ENCODE measurements at regions not wholly inside any gene's neighbourhood (a gene's known extent, or its start where the extent isn't known, plus 50 kb on each side); places are given as distances from the start of the nearest gene placed in this dataset.

- peak; percentile 42 for DNase-seq (ENCODE audit: low spot score)
Measured at GRCh38 chr4:57490520-57491255, 380.5 kb upstream of the IGFBP7 start.

GRCh38 chr4:57488366-57489162, 378.4 kb upstream of the IGFBP7 start:
- no peak for DNase-seq (ENCODE audit: low spot score)

- DNase-seq (ENCODE audit: low spot score), result no peak
Measured at GRCh38 chr4:57475424-57475823, 365.2 kb upstream of the IGFBP7 start.

GRCh38 chr4:57465321-57466056, 355.3 kb upstream of the IGFBP7 start:
- no peak for DNase-seq (ENCODE audit: low spot score)

GRCh38 chr4:57462843-57463242, 352.7 kb upstream of the IGFBP7 start:
- DNase-seq (ENCODE audit: low spot score), result no peak

GRCh38 chr4:57460967-57461366, 350.8 kb upstream of the IGFBP7 start:
- DNase-seq (ENCODE audit: low spot score), result no peak

- DNase-seq (ENCODE audit: low spot score), result no peak
Measured at GRCh38 chr4:57448901-57449300, 338.7 kb upstream of the IGFBP7 start.

GRCh38 chr4:57448452-57448851, 338.3 kb upstream of the IGFBP7 start:
- no peak for DNase-seq (ENCODE audit: low spot score)

GRCh38 chr4:57446266-57446665, 336.1 kb upstream of the IGFBP7 start:
- no peak for DNase-seq (ENCODE audit: low spot score)

GRCh38 chr4:57445686-57446085, 335.5 kb upstream of the IGFBP7 start:
- DNase-seq (ENCODE audit: low spot score), result no peak

- DNase-seq (ENCODE audit: low spot score), result no peak
Measured at GRCh38 chr4:57444671-57445070, 334.5 kb upstream of the IGFBP7 start.

- no peak for DNase-seq (ENCODE audit: low spot score)
Measured at GRCh38 chr4:57443787-57444186, 333.6 kb upstream of the IGFBP7 start.

- DNase-seq (ENCODE audit: low spot score), result no peak
Measured at GRCh38 chr4:57443308-57443707, 333.1 kb upstream of the IGFBP7 start.

GRCh38 chr4:57442831-57443291, 332.7 kb upstream of the IGFBP7 start:
- peak; percentile 72 for DNase-seq (ENCODE audit: low spot score)

- DNase-seq (ENCODE audit: low spot score), result no peak
Measured at GRCh38 chr4:57442241-57442640, 332.1 kb upstream of the IGFBP7 start.

- no peak for DNase-seq (ENCODE audit: low spot score)
Measured at GRCh38 chr4:57437649-57438048, 327.5 kb upstream of the IGFBP7 start.

- DNase-seq (ENCODE audit: low spot score), result no peak
Measured at GRCh38 chr4:57435300-57435699, 325.1 kb upstream of the IGFBP7 start.

GRCh38 chr4:57430726-57431125, 320.5 kb upstream of the IGFBP7 start:
- no peak for DNase-seq (ENCODE audit: low spot score)

- peak; percentile 86 for DNase-seq (ENCODE audit: low spot score)
Measured at GRCh38 chr4:57426779-57427395, 316.7 kb upstream of the IGFBP7 start.

GRCh38 chr4:57425610-57426009, 315.4 kb upstream of the IGFBP7 start:
- no peak for DNase-seq (ENCODE audit: low spot score)

- DNase-seq (ENCODE audit: low spot score), result peak; percentile 77
Measured at GRCh38 chr4:57424232-57424897, 314.2 kb upstream of the IGFBP7 start.

GRCh38 chr4:57418133-57418532, 307.9 kb upstream of the IGFBP7 start:
- no peak for DNase-seq (ENCODE audit: low spot score)
